ENCODE measurements at regions not wholly inside any gene's neighbourhood (a gene's known extent, or its start where the extent isn't known, plus 50 kb on each side); places are given as distances from the start of the nearest gene placed in this dataset.

DNA sequence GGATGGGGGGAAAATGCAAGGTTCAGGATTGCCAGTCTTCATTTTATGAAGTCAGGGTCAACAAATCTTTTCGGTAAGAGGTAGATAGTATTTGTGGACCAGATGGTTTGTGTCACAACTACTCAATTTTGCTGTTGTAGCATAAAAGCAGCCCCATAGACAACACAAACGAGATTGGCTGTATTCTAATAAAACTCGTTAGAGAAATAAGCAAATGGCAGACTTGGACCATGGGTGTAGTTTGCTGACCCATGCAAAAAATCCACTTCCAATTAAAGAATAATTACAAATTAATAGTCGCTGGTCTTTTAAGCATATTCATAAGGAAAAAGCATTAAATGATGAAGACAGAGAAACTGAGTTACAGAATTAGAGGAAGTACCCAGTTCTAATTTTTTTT, 247.1 kb downstream of the CRPPA start:
- TF ChIP-seq YY1 (IDR thresholded peaks at IDR 0.05; ENCODE audit: low read depth) (no peak), ZBTB7A (IDR thresholded peaks at IDR 0.05; ENCODE audit: low read depth) (no peak), MAX (IDR thresholded peaks at IDR 0.05) (no peak), TEAD4 (IDR thresholded peaks at IDR 0.05) (no peak), TCF12 (IDR thresholded peaks at IDR 0.05; ENCODE audit: low read depth) (no peak), RAD21 (IDR thresholded peaks at IDR 0.05; ENCODE audit: low read depth) (no peak), NFIC (IDR thresholded peaks at IDR 0.05) (no peak), EGR1 (IDR thresholded peaks at IDR 0.05) (no peak), CREB1 (IDR thresholded peaks at IDR 0.05; ENCODE audit: low read depth) (no peak), FOXM1 (IDR thresholded peaks at IDR 0.05; ENCODE audit: borderline replicate concordance, low read depth) (no peak), EP300 (IDR thresholded peaks at IDR 0.05; ENCODE audit: borderline replicate concordance) (no peak), CEBPB (IDR thresholded peaks at IDR 0.05) (no peak), TAF1 (IDR thresholded peaks at IDR 0.05; ENCODE audit: low read depth) (no peak)
- TF ChIP-seq, protein P1, sequence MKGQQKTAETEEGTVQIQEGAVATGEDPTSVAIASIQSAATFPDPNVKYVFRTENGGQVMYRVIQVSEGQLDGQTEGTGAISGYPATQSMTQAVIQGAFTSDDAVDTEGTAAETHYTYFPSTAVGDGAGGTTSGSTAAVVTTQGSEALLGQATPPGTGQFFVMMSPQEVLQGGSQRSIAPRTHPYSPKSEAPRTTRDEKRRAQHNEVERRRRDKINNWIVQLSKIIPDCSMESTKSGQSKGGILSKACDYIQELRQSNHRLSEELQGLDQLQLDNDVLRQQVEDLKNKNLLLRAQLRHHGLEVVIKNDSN (IDR thresholded peaks at IDR 0.05): no peak
- TF ChIP-seq, protein P2, sequence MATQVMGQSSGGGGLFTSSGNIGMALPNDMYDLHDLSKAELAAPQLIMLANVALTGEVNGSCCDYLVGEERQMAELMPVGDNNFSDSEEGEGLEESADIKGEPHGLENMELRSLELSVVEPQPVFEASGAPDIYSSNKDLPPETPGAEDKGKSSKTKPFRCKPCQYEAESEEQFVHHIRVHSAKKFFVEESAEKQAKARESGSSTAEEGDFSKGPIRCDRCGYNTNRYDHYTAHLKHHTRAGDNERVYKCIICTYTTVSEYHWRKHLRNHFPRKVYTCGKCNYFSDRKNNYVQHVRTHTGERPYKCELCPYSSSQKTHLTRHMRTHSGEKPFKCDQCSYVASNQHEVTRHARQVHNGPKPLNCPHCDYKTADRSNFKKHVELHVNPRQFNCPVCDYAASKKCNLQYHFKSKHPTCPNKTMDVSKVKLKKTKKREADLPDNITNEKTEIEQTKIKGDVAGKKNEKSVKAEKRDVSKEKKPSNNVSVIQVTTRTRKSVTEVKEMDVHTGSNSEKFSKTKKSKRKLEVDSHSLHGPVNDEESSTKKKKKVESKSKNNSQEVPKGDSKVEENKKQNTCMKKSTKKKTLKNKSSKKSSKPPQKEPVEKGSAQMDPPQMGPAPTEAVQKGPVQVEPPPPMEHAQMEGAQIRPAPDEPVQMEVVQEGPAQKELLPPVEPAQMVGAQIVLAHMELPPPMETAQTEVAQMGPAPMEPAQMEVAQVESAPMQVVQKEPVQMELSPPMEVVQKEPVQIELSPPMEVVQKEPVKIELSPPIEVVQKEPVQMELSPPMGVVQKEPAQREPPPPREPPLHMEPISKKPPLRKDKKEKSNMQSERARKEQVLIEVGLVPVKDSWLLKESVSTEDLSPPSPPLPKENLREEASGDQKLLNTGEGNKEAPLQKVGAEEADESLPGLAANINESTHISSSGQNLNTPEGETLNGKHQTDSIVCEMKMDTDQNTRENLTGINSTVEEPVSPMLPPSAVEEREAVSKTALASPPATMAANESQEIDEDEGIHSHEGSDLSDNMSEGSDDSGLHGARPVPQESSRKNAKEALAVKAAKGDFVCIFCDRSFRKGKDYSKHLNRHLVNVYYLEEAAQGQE (IDR thresholded peaks at IDR 0.05; ENCODE audit: low read depth): no peak

GRCh38 chr7:16172366-16172765, 249.0 kb downstream of the CRPPA start:
- TF ChIP-seq TAF1 (IDR thresholded peaks at IDR 0.05; ENCODE audit: low read depth): no peak
- TF ChIP-seq TEAD4 (IDR thresholded peaks at IDR 0.05): no peak
- no peak for TF ChIP-seq RAD21 (IDR thresholded peaks at IDR 0.05; ENCODE audit: low read depth)
- TF ChIP-seq, protein P1 (IDR thresholded peaks at IDR 0.05): no peak
- TF ChIP-seq CREB1 (IDR thresholded peaks at IDR 0.05; ENCODE audit: low read depth): no peak
- TF ChIP-seq EP300 (IDR thresholded peaks at IDR 0.05; ENCODE audit: borderline replicate concordance): no peak
- TF ChIP-seq TCF12 (IDR thresholded peaks at IDR 0.05; ENCODE audit: low read depth): no peak
- no peak for TF ChIP-seq MAX (IDR thresholded peaks at IDR 0.05)
- TF ChIP-seq FOXM1 (IDR thresholded peaks at IDR 0.05; ENCODE audit: borderline replicate concordance, low read depth): no peak
- TF ChIP-seq, protein P2 (IDR thresholded peaks at IDR 0.05; ENCODE audit: low read depth): no peak
- no peak for TF ChIP-seq ZBTB7A (IDR thresholded peaks at IDR 0.05; ENCODE audit: low read depth)
- TF ChIP-seq EGR1 (IDR thresholded peaks at IDR 0.05): no peak
- no peak for TF ChIP-seq YY1 (IDR thresholded peaks at IDR 0.05; ENCODE audit: low read depth)

GRCh38 chr7:16171928-16172327, 249.4 kb downstream of the CRPPA start:
- no peak for TF ChIP-seq EGR1 (IDR thresholded peaks at IDR 0.05)
- no peak for TF ChIP-seq NFIC (IDR thresholded peaks at IDR 0.05)
- TF ChIP-seq MAX (IDR thresholded peaks at IDR 0.05): no peak

- TF ChIP-seq YY1 (IDR thresholded peaks at IDR 0.05; ENCODE audit: low read depth): no peak
These were observed 250.7 kb downstream of the CRPPA start for GRCh38 chr7:16170671-16171070.

DNA sequence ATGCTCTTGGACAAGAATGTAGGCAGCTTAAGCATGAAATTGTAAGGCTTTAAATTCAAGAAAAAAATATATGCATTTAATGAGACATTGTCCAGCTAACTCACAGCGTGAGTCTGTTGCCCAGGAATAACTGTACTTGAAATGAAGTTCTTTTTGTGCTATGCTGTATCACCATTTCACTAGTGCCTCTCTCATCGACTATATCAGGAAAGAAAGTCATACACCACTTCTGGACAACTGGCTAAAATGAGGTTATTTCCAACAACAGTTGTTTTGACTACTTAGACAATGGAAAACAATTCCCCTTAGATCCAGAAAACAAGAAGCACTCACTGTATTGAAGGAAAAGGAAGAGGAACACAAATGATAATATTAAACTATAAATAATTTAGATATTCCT, 251.8 kb downstream of the CRPPA start:
- TF ChIP-seq FOXM1 (IDR thresholded peaks at IDR 0.05; ENCODE audit: borderline replicate concordance, low read depth): no peak
- TF ChIP-seq EP300 (IDR thresholded peaks at IDR 0.05; ENCODE audit: borderline replicate concordance): no peak
- TF ChIP-seq CEBPB (IDR thresholded peaks at IDR 0.05): no peak
- TF ChIP-seq TCF12 (IDR thresholded peaks at IDR 0.05; ENCODE audit: low read depth): no peak
- no peak for TF ChIP-seq RAD21 (IDR thresholded peaks at IDR 0.05; ENCODE audit: low read depth)
- TF ChIP-seq TAF1 (IDR thresholded peaks at IDR 0.05; ENCODE audit: low read depth): no peak

- TF ChIP-seq NFIC (IDR thresholded peaks at IDR 0.05) (no peak), EGR1 (IDR thresholded peaks at IDR 0.05) (no peak), TAF1 (IDR thresholded peaks at IDR 0.05; ENCODE audit: low read depth) (no peak), FOXM1 (IDR thresholded peaks at IDR 0.05; ENCODE audit: borderline replicate concordance, low read depth) (no peak), MAX (IDR thresholded peaks at IDR 0.05) (no peak), TEAD4 (IDR thresholded peaks at IDR 0.05) (no peak), CREB1 (IDR thresholded peaks at IDR 0.05; ENCODE audit: low read depth) (no peak)
- TF ChIP-seq, protein P2 (IDR thresholded peaks at IDR 0.05; ENCODE audit: low read depth): no peak
These were observed 253.8 kb downstream of the CRPPA start for GRCh38 chr7:16167526-16167925.
